OCI-LY7 (cell line): ENCODE measurements at regions not wholly inside any gene's neighbourhood (a gene's known extent, or its start where the extent isn't known, plus 50 kb on each side); places are given as distances from the start of the nearest gene placed in this dataset.
"Not testable (repeated sequence)": the region's sequence is repeated elsewhere in the genome, so short reads cannot be mapped to it uniquely, and the experiment has no call there.

Experiments
- BruUV-seq: library from RNA; stranded (reverse); fragments of 400-500 nt; replicated peaks from 2 replicates; lab custom pipeline; 2021; lab: Mats Ljungman, UMichigan
- CTCF ChIA-PET: fragments of 300-600 bp; sonication (Branson Sonifier 250); formaldehyde crosslinking; loops from one replicate; lab custom pipeline; 2022; ENCODE audit warnings: antibody characterized with exemption; ENCODE audit not compliant: unreplicated experiment; lab: Charles Lee
- POLR2A ChIA-PET: fragments of 300-600 bp; sonication (Branson Sonifier 250); formaldehyde crosslinking; loops from one replicate; lab custom pipeline; 2022; ENCODE audit warnings: antibody characterized with exemption; lab: Charles Lee
- DNase-seq: peaks from one replicate; pipeline ENCODE4 v3.0.0-alpha.2; 2015; ENCODE audit warnings: low spot score
- H2AFZ ChIP-seq: fragments of 200-600 bp; sonication (generic), shearing (Covaris generic); 2 replicates; pipeline ENCODE4 v1.6.1; 2014; ENCODE audit warnings: mild to moderate bottlenecking, antibody characterized with exemption, low read length, moderate library complexity
- H3K27ac ChIP-seq: fragments of 200-600 bp; sonication (generic); 2 replicates; pipeline ENCODE4 v1.5.1; 2014; ENCODE audit warnings: mixed run types, low read depth, mild to moderate bottlenecking, moderate library complexity, low read length, inconsistent platforms; ENCODE audit not compliant: poor library complexity, severe bottlenecking
- H3K36me3 ChIP-seq: fragments of 200-600 bp; sonication (generic); 2 replicates; pipeline ENCODE4 v1.6.1; 2014; ENCODE audit warnings: mild to moderate bottlenecking, antibody characterized with exemption, low read length, moderate library complexity, mixed read lengths; ENCODE audit not compliant: insufficient read depth
- H3K4me1 ChIP-seq: fragments of 200-600 bp; sonication (generic); 2 replicates; pipeline ENCODE4 v1.5.1; 2014; ENCODE audit warnings: mild to moderate bottlenecking, low read length; ENCODE audit not compliant: insufficient read depth, poor library complexity, severe bottlenecking
- H3K4me2 ChIP-seq: fragments of 200-600 bp; sonication (generic); 2 replicates; pipeline ENCODE4 v1.6.1; 2014; ENCODE audit warnings: mild to moderate bottlenecking, low read length
- H3K4me3 ChIP-seq: fragments of 200-600 bp; sonication (generic); 2 replicates; pipeline ENCODE4 v1.5.1; 2014; ENCODE audit warnings: mild to moderate bottlenecking, low read depth, low read length; ENCODE audit not compliant: poor library complexity, severe bottlenecking
- H3K79me2 ChIP-seq: fragments of 200-600 bp; sonication (generic); 2 replicates; pipeline ENCODE4 v1.6.1; 2016; ENCODE audit warnings: low read depth, mild to moderate bottlenecking, low read length, moderate library complexity, mixed read lengths; ENCODE audit not compliant: insufficient read depth
- H3K9me2 ChIP-seq: fragments of 200-600 bp; sonication (generic); 2 replicates; pipeline ENCODE4 v1.6.1; 2016; ENCODE audit warnings: mild to moderate bottlenecking, low read length, mixed read lengths; ENCODE audit not compliant: insufficient read depth
- H3K9me3 ChIP-seq: fragments of 200-600 bp; sonication (generic); 2 replicates; pipeline ENCODE4 v1.6.1; 2014; ENCODE audit warnings: mild to moderate bottlenecking, mixed run types, low read length, mixed read lengths
- H4K20me1 ChIP-seq: fragments of 200-600 bp; sonication (generic); 2 replicates; pipeline ENCODE4 v1.6.1; 2014; ENCODE audit warnings: mild to moderate bottlenecking, antibody characterized with exemption, low read length, moderate library complexity, mixed read lengths; ENCODE audit not compliant: insufficient read depth
- CTCF ChIP-seq: fragments of 200-600 bp; sonication (generic); conservative IDR thresholded peaks from 2 replicates; pipeline ENCODE4 v1.5.1; 2014; ENCODE audit warnings: mild to moderate bottlenecking, antibody characterized with exemption, low read length, moderate library complexity, mixed read lengths
- EZH2phosphoT487 ChIP-seq: fragments of 200-600 bp; sonication (generic); IDR thresholded peaks from 2 replicates; pipeline ENCODE4 v1.6.1; 2018; ENCODE audit warnings: low read depth, borderline replicate concordance, mild to moderate bottlenecking, mixed run types, antibody characterized with exemption, low read length, moderate library complexity, mixed read lengths
- intact Hi-C: fragments of 100-400 bp; cut with micrococcal nuclease; formaldehyde crosslinking; loops from one replicate; pipeline ENCODE4 v1.10.0; 2022; ENCODE audit not compliant: unreplicated experiment

GRCh38 chr3:177804646-177805045 is 607.4 kb upstream of the TBL1XR1 start:
- no peaks in the 10 kb centered on the region for H3K79me2 ChIP-seq
- H3K9me3 ChIP-seq = no peaks in the 10 kb centered on the region
- H3K9me2 ChIP-seq = no peaks in the 10 kb centered on the region
- DNase-seq = no peak
- CTCF ChIA-PET = no interaction called here
- BruUV-seq = no TSS peak
- no peak overlapping the region for H2AFZ ChIP-seq
- H3K27ac ChIP-seq = no peak overlapping the region
- no peaks in the 10 kb centered on the region for H3K4me1 ChIP-seq
- no peak overlapping the region for H3K4me3 ChIP-seq
- intact Hi-C loops = no loop called here
- POLR2A ChIA-PET = no interaction called here
- no peaks in the 10 kb centered on the region for H3K36me3 ChIP-seq
- no peaks in the 10 kb centered on the region for H4K20me1 ChIP-seq
- no peak overlapping the region for H3K4me2 ChIP-seq
- TF ChIP-seq CTCF (no peak), EZH2phosphoT487 (no peak)

GRCh38 chr3:177807150-177807875 is 610.0 kb upstream of the TBL1XR1 start:
- no TSS peak for BruUV-seq

GRCh38 chr3:177808928-177809478 is 611.7 kb upstream of the TBL1XR1 start:
- DNase-seq, H2AFZ ChIP-seq, CTCF ChIA-PET, H3K36me3 ChIP-seq, BruUV-seq, H3K9me3 ChIP-seq, H3K4me1 ChIP-seq, H3K4me2 ChIP-seq, H3K79me2 ChIP-seq, H4K20me1 ChIP-seq, H3K4me3 ChIP-seq, H3K27ac ChIP-seq, H3K9me2 ChIP-seq, intact Hi-C loops: not testable (repeated sequence)
- POLR2A ChIA-PET = interaction anchor here (0.6 kb wide), 1 partner anchor 14 kb away, joined by 3 read pairs; no protein-coding TSS in a partner anchor

More at GRCh38 chr3:177807150-177807875, 610.0 kb upstream of the TBL1XR1 start:
- no peaks in the 10 kb centered on the region for H3K36me3 ChIP-seq
- no peak for DNase-seq
- no peak overlapping the region for H3K4me3 ChIP-seq
- H2AFZ ChIP-seq = no peak overlapping the region
- no peak overlapping the region for H3K27ac ChIP-seq
- intact Hi-C loops = no loop called here
- no peaks in the 10 kb centered on the region for H4K20me1 ChIP-seq
- no peaks in the 10 kb centered on the region for H3K9me2 ChIP-seq
- no peak overlapping the region for H3K4me2 ChIP-seq
- ChIA-PET CTCF (no interaction called here), POLR2A (interaction anchor here (0.6 kb wide), 1 partner anchor 246 kb away, joined by 3 read pairs; no protein-coding TSS in a partner anchor)
- H3K79me2 ChIP-seq = no peaks in the 10 kb centered on the region
- H3K4me1 ChIP-seq = no peaks in the 10 kb centered on the region
- TF ChIP-seq CTCF (no peak), EZH2phosphoT487 (no peak)
- no peaks in the 10 kb centered on the region for H3K9me3 ChIP-seq
